HepG2 (cell line): ENCODE measurements at regions not wholly inside any gene's neighbourhood (a gene's known extent, or its start where the extent isn't known, plus 50 kb on each side); places are given as distances from the start of the nearest gene placed in this dataset.
A peak's percentile ranks its signal among the peaks of the same experiment; 100 is the strongest.
"Not testable (repeated sequence)": the region's sequence is repeated elsewhere in the genome, so short reads cannot be mapped to it uniquely, and the experiment has no call there.

Experiments used
- ATAC-seq: fragments of 200-7000 bp; cut with Tn5 transposase; 3 replicates; pipeline ENCODE4 v1.9.1; 2020; ENCODE audit warnings: mild to moderate bottlenecking, moderate library complexity
- BruUV-seq: library from RNA; stranded (reverse); fragments of 400-500 nt; replicated peaks from 2 replicates; lab custom pipeline; 2021; lab: Mats Ljungman, UMichigan
- CTCF ChIA-PET: fragments of 300-600 bp; formaldehyde crosslinking; extraction: SDS; loops from one replicate; lab custom pipeline; 2021; ENCODE audit warnings: low total read pairs, inconsistent platforms, low intra/inter-chr PET ratio; lab: Yijun Ruan, JAX
- POLR2A ChIA-PET: fragments of 350-600 bp; sonication (Branson Sonifier 250); formaldehyde crosslinking; loops from one replicate; lab custom pipeline; 2020; ENCODE audit warnings: antibody characterized with exemption, inconsistent platforms; lab: Yijun Ruan, JAX
- DNase-seq: peaks from one replicate; pipeline ENCODE4 v3.0.0-alpha.2; 2015; ENCODE audit warnings: low spot score
- FAIRE-seq: peaks from 3 replicates; lab custom pipeline; 2011; peaks lifted over from hg19 to GRCh38; lab: Jason Lieb, UNC
- H2AFZ ChIP-seq: one replicate; pipeline ENCODE4 v1.6.1; 2011; ENCODE audit warnings: low read length, inconsistent platforms
- H3K27ac ChIP-seq: fragments of 300-600 bp; 3 replicates; pipeline ENCODE4 v1.8.0; 2011; ENCODE audit warnings: mixed run types, mild to moderate bottlenecking, mixed read lengths, low read length, inconsistent platforms; ENCODE audit not compliant: insufficient read depth; ENCODE audit errors: extremely low read length
- H3K27me3 ChIP-seq, 2 experiments: fragments of 200-600 bp in 1 of 2; 2 replicates in 1 of 2; 3 replicates in 1 of 2; pipeline versions ENCODE4 v1.6.0 to v1.8.0; 2011; ENCODE audit warnings: low read length in 2 of 2, mild to moderate bottlenecking in 2 of 2, moderate library complexity in 2 of 2, inconsistent platforms in 1 of 2; ENCODE audit not compliant: insufficient read depth in 2 of 2, control insufficient read depth in 1 of 2
- H3K36me3 ChIP-seq, 2 experiments: fragments of 200-600 bp in 1 of 2; replicated peaks in 1 of 2; 2 replicates in 1 of 2; 3 replicates in 1 of 2; pipeline versions ENCODE4 v1.5.1 to v1.8.0; 2011; ENCODE audit warnings: low read length in 2 of 2, inconsistent platforms in 1 of 2; ENCODE audit not compliant: insufficient read depth in 2 of 2, control insufficient read depth in 1 of 2
- H3K4me1 ChIP-seq: 2 replicates; pipeline ENCODE4 v1.5.1; 2012; ENCODE audit warnings: low read length, inconsistent platforms; ENCODE audit not compliant: insufficient read depth
- H3K4me2 ChIP-seq: 2 replicates; pipeline ENCODE4 v1.6.0; 2011; ENCODE audit warnings: low read depth, low read length, inconsistent platforms
- H3K4me3 ChIP-seq, 3 experiments: fragments of 200-600 bp in 1 of 3; sonication (generic), shearing (Covaris generic) in 1 of 3; replicated peaks in 1 of 3; 2 replicates each; pipeline ENCODE4 v1.5.1; 2011 to 2016; ENCODE audit warnings: low read length in 3 of 3, inconsistent platforms in 2 of 3, low read depth in 2 of 3, mild to moderate bottlenecking in 2 of 3, control low read depth in 1 of 3, mixed read lengths in 1 of 3; ENCODE audit not compliant: insufficient read depth in 1 of 3
- H3K79me2 ChIP-seq: one replicate; pipeline ENCODE4 v1.6.1; 2011; ENCODE audit warnings: low read length, inconsistent platforms; ENCODE audit not compliant: insufficient read depth
- H3K9ac ChIP-seq: 2 replicates; pipeline ENCODE4 v1.6.0; 2011; ENCODE audit warnings: mild to moderate bottlenecking, low read depth, low read length, inconsistent platforms; ENCODE audit not compliant: insufficient read depth
- H3K9me3 ChIP-seq: 2 replicates; pipeline ENCODE4 v1.5.1; 2012; ENCODE audit warnings: mild to moderate bottlenecking, low read length
- H4K20me1 ChIP-seq: 2 replicates; pipeline ENCODE4 v1.6.0; 2011; ENCODE audit warnings: inconsistent platforms, mild to moderate bottlenecking, low read length, moderate library complexity; ENCODE audit not compliant: insufficient read depth
- ATAD3A ChIP-seq: sonication (generic); formaldehyde crosslinking; IDR thresholded peaks from 2 replicates; pipeline ENCODE4 v1.4.0; 2020; ENCODE audit warnings: missing genetic modification reagents
- FOXK2 ChIP-seq: fragments of 450-650 bp; IDR thresholded peaks from 2 replicates; pipeline ENCODE4 v1.6.1; 2016
- NRL ChIP-seq: sonication (generic); formaldehyde crosslinking; IDR thresholded peaks from 2 replicates; pipeline ENCODE4 v1.5.0; 2020; ENCODE audit warnings: missing genetic modification reagents, mild to moderate bottlenecking, moderate library complexity, borderline replicate concordance
- SOX6 ChIP-seq, 2 experiments: fragments of 450-650 bp in 1 of 2; sonication (generic) in 1 of 2; formaldehyde crosslinking in 1 of 2; IDR thresholded peaks; 2 replicates each; pipeline versions ENCODE4 v1.4.0 to v1.6.1; 2017 to 2020; ENCODE audit warnings: antibody characterized with exemption in 1 of 2, mild to moderate bottlenecking in 1 of 2, missing genetic modification reagents in 1 of 2
- WGBS: methylation state at CpG from one replicate; pipeline ENCODE4 v1.1.6; 2017; ENCODE audit warnings: low lambda C conversion rate; 5-methylcytosine and 5-hydroxymethylcytosine counted together
- in situ Hi-C: cut with HindIII; loops from 2 replicates; pipeline ENCODE4 v1.10.0; 2017; ENCODE audit warnings: low pct_unique_long_range_greater_than_20kb; ENCODE audit not compliant: extremely low pct_ligation_motif_present
- intact Hi-C: fragments of 100-400 bp; cut with micrococcal nuclease; formaldehyde crosslinking; loops from one replicate; pipeline ENCODE4 v1.10.0; 2022; ENCODE audit not compliant: unreplicated experiment

- DNase-seq; FAIRE-seq; H3K36me3 ChIP-seq; intact Hi-C loops; H3K79me2 ChIP-seq; POLR2A ChIA-PET; H3K4me2 ChIP-seq; H3K27ac ChIP-seq; CTCF ChIA-PET; H3K4me1 ChIP-seq; H3K9ac ChIP-seq; H2AFZ ChIP-seq; H4K20me1 ChIP-seq; ATAC-seq; in situ Hi-C loops; H3K4me3 ChIP-seq; H3K27me3 ChIP-seq; BruUV-seq; TF ChIP-seq SOX6 (CRISPR knock-in tag; IDR thresholded peaks at IDR 0.05): not testable (repeated sequence)
- H3K9me3 ChIP-seq, result peaks cover 89% of the 10 kb centered on the region
- TF ChIP-seq ATAD3A (CRISPR knock-in tag) (peak; percentile 69; the same call in 1 of the 2 replicates), NRL (CRISPR knock-in tag) (0 out of 2 replicates have a peak, but pooled peaks have one; percentile 18), FOXK2 (0 out of 2 replicates have a peak, but pooled peaks have one; percentile 3), SOX6 (IDR thresholded peaks at IDR 0.05) (0 out of 2 replicates have a peak, but pooled peaks have one; percentile 15)
- 10% methylated on average over 6 of the region's 6 CpGs for WGBS
Observed at GRCh38 chr21:10431995-10432394, 89.4 kb upstream of the TPTE start.

DNA sequence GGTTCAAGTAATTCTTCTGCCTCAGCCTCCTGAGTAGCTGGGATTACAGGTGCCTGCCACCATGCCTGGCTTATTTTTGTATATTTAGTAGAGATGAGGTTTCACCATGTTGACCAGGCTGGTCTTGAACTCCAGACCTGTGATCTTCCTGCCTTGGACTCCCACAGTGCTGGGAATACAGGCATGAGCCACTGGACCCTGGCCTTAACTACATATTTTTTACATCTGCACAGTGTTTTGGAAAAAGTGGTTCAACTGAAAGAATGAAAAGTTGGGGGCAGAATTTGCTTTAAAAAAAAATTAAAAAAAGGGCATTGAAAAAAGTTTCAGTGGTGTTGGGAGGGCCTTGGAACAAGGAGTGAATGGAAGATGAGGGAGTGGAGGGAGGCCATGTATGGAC is 88.9 kb upstream of the TPTE start:
- H3K9me3 ChIP-seq, result peaks cover 88% of the 10 kb centered on the region
- H3K27ac ChIP-seq, H3K4me2 ChIP-seq, ATAC-seq, H4K20me1 ChIP-seq, H3K79me2 ChIP-seq, H3K4me1 ChIP-seq, H3K4me3 ChIP-seq, in situ Hi-C loops, FAIRE-seq, H3K9ac ChIP-seq, POLR2A ChIA-PET, BruUV-seq, intact Hi-C loops, H3K27me3 ChIP-seq, H2AFZ ChIP-seq, CTCF ChIA-PET, DNase-seq, H3K36me3 ChIP-seq: not testable (repeated sequence)

DNA sequence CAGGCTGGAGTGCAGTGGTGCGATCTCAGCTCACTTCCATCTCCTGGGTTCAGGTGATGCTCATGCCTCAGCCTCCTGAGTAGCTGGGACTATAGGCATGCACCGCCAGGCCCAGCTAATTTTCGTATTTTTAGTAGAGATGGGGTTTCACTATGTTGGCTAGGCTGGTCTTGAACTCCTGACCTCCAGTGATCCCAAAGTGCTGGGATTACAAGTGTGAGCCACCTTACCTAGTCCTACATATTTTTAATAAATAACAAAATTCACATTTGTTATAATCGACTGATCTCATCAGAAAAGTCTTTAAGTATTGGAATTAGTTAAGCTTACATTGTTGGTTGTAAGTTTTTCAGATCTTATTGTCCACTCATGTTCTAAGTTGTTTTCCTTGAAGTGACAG is 83.4 kb upstream of the TPTE start:
- H3K4me3 ChIP-seq, H2AFZ ChIP-seq, H3K36me3 ChIP-seq, FAIRE-seq, DNase-seq, BruUV-seq, H3K4me2 ChIP-seq, intact Hi-C loops, H3K27me3 ChIP-seq, CTCF ChIA-PET, in situ Hi-C loops, ATAC-seq, H3K9ac ChIP-seq, H3K79me2 ChIP-seq, POLR2A ChIA-PET, H3K27ac ChIP-seq, H4K20me1 ChIP-seq, H3K4me1 ChIP-seq: not testable (repeated sequence)
- WGBS, result 9% methylated on average over 4 of the region's 4 CpGs
- peaks cover 83% of the 10 kb centered on the region for H3K9me3 ChIP-seq

DNA sequence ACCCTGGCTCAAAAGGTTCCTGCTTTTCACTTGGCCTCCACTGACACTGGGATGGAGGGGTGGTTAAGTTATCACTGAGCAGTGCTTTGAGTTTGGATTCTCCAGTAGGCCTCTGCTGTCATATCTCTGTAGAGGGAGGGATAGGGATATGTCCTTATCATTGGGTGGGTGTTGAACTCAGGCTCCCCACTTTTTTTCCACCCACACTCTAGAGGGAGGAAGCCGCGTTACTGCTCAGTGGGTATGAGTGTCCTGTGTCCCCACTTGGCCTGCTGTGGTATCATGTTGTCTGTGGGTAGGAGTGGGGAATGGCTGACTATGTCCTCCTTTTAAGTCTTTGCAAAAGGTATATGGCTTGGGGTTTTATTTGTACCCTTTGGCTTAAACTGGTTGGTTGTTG is 80.7 kb upstream of the TPTE start:
- H3K9ac ChIP-seq, H3K27ac ChIP-seq, H4K20me1 ChIP-seq, intact Hi-C loops, FAIRE-seq, H3K79me2 ChIP-seq, CTCF ChIA-PET, POLR2A ChIA-PET, H3K4me2 ChIP-seq, H2AFZ ChIP-seq, DNase-seq, H3K36me3 ChIP-seq, H3K4me1 ChIP-seq, H3K27me3 ChIP-seq, H3K4me3 ChIP-seq, in situ Hi-C loops, BruUV-seq: not testable (repeated sequence)
- peaks cover 90% of the 10 kb centered on the region for H3K9me3 ChIP-seq
- ATAC-seq, result peak; percentile 58
- WGBS, result 38% methylated on average over 2 of the region's 2 CpGs
